Body of pancreas (tissue), 4 donors: ENCODE measurements at regions not wholly inside any gene's neighbourhood (a gene's known extent, or its start where the extent isn't known, plus 50 kb on each side); places are given as distances from the start of the nearest gene placed in this dataset.

Experiments
- ATAC-seq: fragments of 150-250 bp; one replicate; pipeline ENCODE4 v1.9.1; 2016
- DNase-seq, 4 donors: peaks; one replicate each; pipeline ENCODE4 v3.0.0-alpha.2; 2019
- H3K27ac ChIP-seq, 4 donors: fragments of 200-600 bp; sonication (generic); 1 replicate in 3 of 4; 2 replicates in 1 of 4; pipeline versions ENCODE4 v1.5.1 to v1.6.1; 2016 to 2019; ENCODE audit warnings: mild to moderate bottlenecking in 1 of 4, mixed read lengths in 1 of 4, moderate library complexity in 1 of 4
- H3K27me3 ChIP-seq, 2 donors: fragments of 200-600 bp; sonication (generic); one replicate each; pipeline ENCODE4 v1.6.0; 2016; ENCODE audit warnings: mild to moderate bottlenecking in 1 of 2
- H3K36me3 ChIP-seq, 2 donors: fragments of 200-600 bp; sonication (generic); replicated peaks in 1 of 2; 2 replicates each; pipeline ENCODE4 v1.5.1; 2016; ENCODE audit warnings: low read depth in 2 of 2; ENCODE audit not compliant: insufficient read depth in 1 of 2
- H3K4me1 ChIP-seq: fragments of 200-600 bp; sonication (generic); one replicate; pipeline ENCODE4 v1.6.0; 2016
- H3K4me3 ChIP-seq, 2 donors: fragments of 200-600 bp; sonication (generic); 1 replicate in 1 of 2; 2 replicates in 1 of 2; pipeline ENCODE4 v1.5.1; 2016 to 2019
- H3K9me3 ChIP-seq, 3 donors: fragments of 200-600 bp; sonication (generic); 1 replicate in 2 of 3; 2 replicates in 1 of 3; pipeline ENCODE4 v1.5.1; 2016
- CTCF ChIP-seq, 7 experiments: fragments of 450-650 bp in 4 of 7; fragments of 200-600 bp in 3 of 7; sonication (generic) in 3 of 7; IDR thresholded peaks; one replicate each; pipeline ENCODE4 v1.5.1; 2016 to 2019; ENCODE audit warnings: antibody characterized with exemption in 7 of 7
- POLR2A ChIP-seq, 3 donors: fragments of 450-650 bp; IDR thresholded peaks; one replicate each; pipeline ENCODE4 v1.6.1; 2016; ENCODE audit warnings: antibody characterized with exemption in 3 of 3, mild to moderate bottlenecking in 2 of 3
- WGBS, 2 donors: methylation state at CpG; one replicate each; pipeline ENCODE4 v1.1.5; 2017; 5-methylcytosine and 5-hydroxymethylcytosine counted together
- intact Hi-C: fragments of 100-400 bp; cut with DNase I; formaldehyde crosslinking; loops from one replicate; pipeline ENCODE4 v1.15.1; 2023

- 70 to 75% methylated on average over 4 of the region's 4 CpGs for WGBS, 2 donors
- no peaks in the 10 kb centered on the region for H3K36me3 ChIP-seq
- peaks cover 0 to 8% of the 10 kb centered on the region in 2 donors for H3K27me3 ChIP-seq
- DNase-seq: no peak
- no peak overlapping the region for H3K4me3 ChIP-seq
- no peaks in the 10 kb centered on the region for H3K4me1 ChIP-seq
- intact Hi-C loops: loop anchor here (10.0 kb wide), 1 partner anchor 46 kb away; no protein-coding TSS in a partner anchor
- TF ChIP-seq POLR2A (IDR thresholded peaks at IDR 0.05) (no peak), CTCF (IDR thresholded peaks at IDR 0.05) (no peak)
- H3K9me3 ChIP-seq: no peaks in the 10 kb centered on the region
- ATAC-seq: no peak
- no peak overlapping the region for H3K27ac ChIP-seq
These were observed 70.4 kb downstream of the RCN1 start for GRCh38 chr11:32161293-32161692.

- no peak for TF ChIP-seq CTCF (IDR thresholded peaks at IDR 0.05)
- DNase-seq (no peak), ATAC-seq (no peak)
- H3K9me3 ChIP-seq: no peaks in the 10 kb centered on the region
- H3K27ac ChIP-seq: no peak overlapping the region
- no peaks in the 10 kb centered on the region for H3K4me1 ChIP-seq
- H3K27me3 ChIP-seq: peaks cover 0 to 8% of the 10 kb centered on the region in 2 donors
- no peak overlapping the region for H3K4me3 ChIP-seq
- WGBS, 2 donors: 58 to 63% methylated on average over 4 of the region's 4 CpGs
- no peaks in the 10 kb centered on the region for H3K36me3 ChIP-seq
- intact Hi-C loops: loop anchor here (10.0 kb wide), 1 partner anchor 48 kb away; no protein-coding TSS in a partner anchor
These were observed 71.5 kb downstream of the RCN1 start for GRCh38 chr11:32162351-32162750.

- 72 to 79% methylated on average over 5 of the region's 5 CpGs for WGBS, 2 donors
These were observed 72.0 kb downstream of the RCN1 start for GRCh38 chr11:32162906-32163305.

GRCh38 chr11:32163557-32163956, 72.7 kb downstream of the RCN1 start:
- Histone ChIP-seq H3K4me1 (no peaks in the 10 kb centered on the region), H3K4me3 (no peak overlapping the region), H3K9me3 (no peaks in the 10 kb centered on the region), H3K27me3 (peaks cover 0 to 8% of the 10 kb centered on the region in 2 donors), H3K27ac (no peak overlapping the region), H3K36me3 (no peaks in the 10 kb centered on the region)
- intact Hi-C loops: loop anchor here (10.0 kb wide), 1 partner anchor 49 kb away; no protein-coding TSS in a partner anchor
- ATAC-seq: no peak
- DNase-seq: no peak
- TF ChIP-seq CTCF (IDR thresholded peaks at IDR 0.05): no peak
- TF ChIP-seq POLR2A (IDR thresholded peaks at IDR 0.05): no peak
- WGBS, 2 donors: 80 to 85% methylated on average over 3 of the region's 3 CpGs

More at GRCh38 chr11:32162906-32163305, 72.0 kb downstream of the RCN1 start:
- H3K27ac ChIP-seq: no peak overlapping the region
- H3K9me3 ChIP-seq: no peaks in the 10 kb centered on the region
- no peak for DNase-seq
- H3K4me3 ChIP-seq: no peak overlapping the region
- H3K36me3 ChIP-seq: no peaks in the 10 kb centered on the region
- H3K4me1 ChIP-seq: no peaks in the 10 kb centered on the region
- no peak for TF ChIP-seq CTCF (IDR thresholded peaks at IDR 0.05)
- no peak for TF ChIP-seq POLR2A (IDR thresholded peaks at IDR 0.05)
- no peak for ATAC-seq
- peaks cover 0 to 8% of the 10 kb centered on the region in 2 donors for H3K27me3 ChIP-seq
- intact Hi-C loops: loop anchor here (10.0 kb wide), 1 partner anchor 48 kb away; no protein-coding TSS in a partner anchor

- Histone ChIP-seq H3K4me3 (no peak overlapping the region), H3K4me1 (no peaks in the 10 kb centered on the region), H3K27ac (no peak overlapping the region), H3K27me3 (peaks cover 0 to 8% of the 10 kb centered on the region in 2 donors), H3K36me3 (no peaks in the 10 kb centered on the region), H3K9me3 (no peaks in the 10 kb centered on the region)
- intact Hi-C loops: loop anchor here (10.0 kb wide), 1 partner anchor 50 kb away; no protein-coding TSS in a partner anchor
- ATAC-seq (no peak), DNase-seq (no peak)
- TF ChIP-seq CTCF (IDR thresholded peaks at IDR 0.05) (no peak), POLR2A (IDR thresholded peaks at IDR 0.05) (no peak)
- WGBS, 2 donors: 87 to 97% methylated on average over 3 of the region's 3 CpGs
These were observed 74.0 kb downstream of the RCN1 start for GRCh38 chr11:32164836-32165235.
